ENCODE measurements at regions not wholly inside any gene's neighbourhood (a gene's known extent, or its start where the extent isn't known, plus 50 kb on each side); places are given as distances from the start of the nearest gene placed in this dataset.

GRCh38 chr16:9661336-9662017 lies 520.8 kb downstream of the GRIN2A start:
- Mint-ChIP-seq H3K4me3 (ENCODE audit: unreplicated experiment) (no peak overlapping the region), H3K36me3 (ENCODE audit: low read depth, unreplicated experiment) (no peaks in the 10 kb centered on the region), H3K27me3 (ENCODE audit: low read depth, unreplicated experiment) (peaks cover 50% of the 10 kb centered on the region), H3K9me3 (ENCODE audit: unreplicated experiment) (peaks cover 6% of the 10 kb centered on the region), H3K4me1 (ENCODE audit: low read depth, unreplicated experiment) (no peaks in the 10 kb centered on the region), H3K27ac (ENCODE audit: unreplicated experiment) (no peak overlapping the region)
- H3K4me3 ChIP-seq (ENCODE audit: insufficient read depth, low read depth, low read length), result no peak overlapping the region
- no peaks in the 10 kb centered on the region for H4K20me1 ChIP-seq (ENCODE audit: insufficient read depth, low read length)
- no peaks in the 10 kb centered on the region for H3K36me3 ChIP-seq (ENCODE audit: insufficient read depth, low read length)
- H3K27me3 ChIP-seq (ENCODE audit: insufficient read depth, low read length), result no peaks in the 10 kb centered on the region
- FAIRE-seq, result no peak
- H3K4me2 ChIP-seq (ENCODE audit: low read length), result no peak overlapping the region
- no peak overlapping the region for H2AFZ ChIP-seq (ENCODE audit: low read depth, low read length)
- H3K27ac ChIP-seq (ENCODE audit: low read depth, low read length), result no peak overlapping the region
- no peaks in the 10 kb centered on the region for H3K9me3 ChIP-seq (ENCODE audit: insufficient read depth, low read depth, low read length)
- TF ChIP-seq EZH2 (IDR thresholded peaks at IDR 0.05; ENCODE audit: insufficient read depth, low read length) (no peak), CTCF (IDR thresholded peaks at IDR 0.05; ENCODE audit: insufficient read depth, low read depth, low read length) (no peak)
- no peaks in the 10 kb centered on the region for H3K79me2 ChIP-seq (ENCODE audit: insufficient read depth, low read length)
- no peak overlapping the region for H3K9ac ChIP-seq (ENCODE audit: low read length)
- H3K4me1 ChIP-seq (ENCODE audit: insufficient read depth, low read length), result no peaks in the 10 kb centered on the region
- no peak for DNase-seq (ENCODE audit: low read depth)

DNA sequence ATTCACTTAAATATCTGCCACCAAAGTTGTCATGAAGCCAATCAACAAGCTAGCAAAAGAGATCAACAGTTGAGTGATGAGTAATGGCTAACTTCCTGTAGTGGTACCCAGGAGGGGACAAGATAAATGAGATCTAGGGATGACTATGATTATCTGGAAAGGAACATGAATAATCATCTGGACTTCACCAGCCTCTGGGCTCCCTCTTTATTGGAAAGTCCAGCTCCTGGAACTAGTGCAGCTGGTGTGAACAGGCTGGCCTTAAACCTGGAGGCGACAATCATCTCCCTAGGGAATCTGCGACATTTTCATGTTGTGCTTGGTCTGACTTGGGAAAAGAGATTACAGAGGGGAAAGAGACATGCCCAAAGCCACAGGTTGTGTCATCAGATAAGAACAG lies 518.6 kb downstream of the GRIN2A start:
- no peak overlapping the region for H3K4me2 ChIP-seq (ENCODE audit: low read length)
- no peaks in the 10 kb centered on the region for H3K27me3 ChIP-seq (ENCODE audit: insufficient read depth, low read length)
- H3K9me3 ChIP-seq (ENCODE audit: insufficient read depth, low read depth, low read length), result no peaks in the 10 kb centered on the region
- H3K27me3 Mint-ChIP-seq (ENCODE audit: low read depth, unreplicated experiment), result peaks cover 40% of the 10 kb centered on the region
- FAIRE-seq (no peak), DNase-seq (ENCODE audit: low read depth) (no peak)
- no peaks in the 10 kb centered on the region for H3K4me1 Mint-ChIP-seq (ENCODE audit: low read depth, unreplicated experiment)
- TF ChIP-seq CTCF (IDR thresholded peaks at IDR 0.05; ENCODE audit: insufficient read depth, low read depth, low read length) (no peak), EZH2 (IDR thresholded peaks at IDR 0.05; ENCODE audit: insufficient read depth, low read length) (no peak)
- H3K4me3 Mint-ChIP-seq (ENCODE audit: unreplicated experiment), result no peak overlapping the region
- H2AFZ ChIP-seq (ENCODE audit: low read depth, low read length), result no peak overlapping the region
- H3K79me2 ChIP-seq (ENCODE audit: insufficient read depth, low read length), result no peaks in the 10 kb centered on the region
- no peaks in the 10 kb centered on the region for H3K36me3 Mint-ChIP-seq (ENCODE audit: low read depth, unreplicated experiment)
- H3K36me3 ChIP-seq (ENCODE audit: insufficient read depth, low read length), result no peaks in the 10 kb centered on the region
- no peak overlapping the region for H3K4me3 ChIP-seq (ENCODE audit: insufficient read depth, low read depth, low read length)
- peaks cover 3% of the 10 kb centered on the region for H3K9me3 Mint-ChIP-seq (ENCODE audit: unreplicated experiment)
- H3K9ac ChIP-seq (ENCODE audit: low read length), result no peak overlapping the region
- H4K20me1 ChIP-seq (ENCODE audit: insufficient read depth, low read length), result no peaks in the 10 kb centered on the region
- H3K27ac ChIP-seq (ENCODE audit: low read depth, low read length), result no peak overlapping the region
- H3K27ac Mint-ChIP-seq (ENCODE audit: unreplicated experiment), result no peak overlapping the region
- no peaks in the 10 kb centered on the region for H3K4me1 ChIP-seq (ENCODE audit: insufficient read depth, low read length)

GRCh38 chr16:9665851-9666271 lies 516.4 kb downstream of the GRIN2A start:
- H3K4me1 Mint-ChIP-seq (ENCODE audit: low read depth, unreplicated experiment), result no peaks in the 10 kb centered on the region
- TF ChIP-seq EZH2 (IDR thresholded peaks at IDR 0.05; ENCODE audit: insufficient read depth, low read length) (no peak), CTCF (IDR thresholded peaks at IDR 0.05; ENCODE audit: insufficient read depth, low read depth, low read length) (no peak)

More at GRCh38 chr16:9665851-9666271, 516.4 kb downstream of the GRIN2A start:
- Mint-ChIP-seq H3K4me3 (ENCODE audit: unreplicated experiment) (no peak overlapping the region), H3K27ac (ENCODE audit: unreplicated experiment) (no peak overlapping the region), H3K9me3 (ENCODE audit: unreplicated experiment) (peaks cover 3% of the 10 kb centered on the region), H3K27me3 (ENCODE audit: low read depth, unreplicated experiment) (peaks cover 29% of the 10 kb centered on the region), H3K36me3 (ENCODE audit: low read depth, unreplicated experiment) (no peaks in the 10 kb centered on the region)
- Histone ChIP-seq H2AFZ (ENCODE audit: low read depth, low read length) (no peak overlapping the region), H3K9ac (ENCODE audit: low read length) (no peak overlapping the region), H3K27me3 (ENCODE audit: insufficient read depth, low read length) (no peaks in the 10 kb centered on the region), H3K9me3 (ENCODE audit: insufficient read depth, low read depth, low read length) (no peaks in the 10 kb centered on the region), H4K20me1 (ENCODE audit: insufficient read depth, low read length) (no peaks in the 10 kb centered on the region), H3K36me3 (ENCODE audit: insufficient read depth, low read length) (no peaks in the 10 kb centered on the region), H3K79me2 (ENCODE audit: insufficient read depth, low read length) (no peaks in the 10 kb centered on the region), H3K4me1 (ENCODE audit: insufficient read depth, low read length) (no peaks in the 10 kb centered on the region), H3K27ac (ENCODE audit: low read depth, low read length) (no peak overlapping the region), H3K4me3 (ENCODE audit: insufficient read depth, low read depth, low read length) (no peak overlapping the region), H3K4me2 (ENCODE audit: low read length) (no peak overlapping the region)
- FAIRE-seq (no peak), DNase-seq (ENCODE audit: low read depth) (no peak)
